Posterior cingulate gyrus (tissue), 11 donors: ENCODE measurements at regions not wholly inside any gene's neighbourhood (a gene's known extent, or its start where the extent isn't known, plus 50 kb on each side); places are given as distances from the start of the nearest gene placed in this dataset.

Source experiments
- DNase-seq, 10 donors: peaks; one replicate each; pipeline versions ENCODE4 v3.0.0 to v3.0.0-alpha.2; 2020 to 2021; ENCODE audit warnings: mixed read lengths in 3 of 10
- intact Hi-C: fragments of 100-400 bp; cut with DNase I; formaldehyde crosslinking; loops from one replicate; pipeline ENCODE4 v1.15.1; 2023

DNA sequence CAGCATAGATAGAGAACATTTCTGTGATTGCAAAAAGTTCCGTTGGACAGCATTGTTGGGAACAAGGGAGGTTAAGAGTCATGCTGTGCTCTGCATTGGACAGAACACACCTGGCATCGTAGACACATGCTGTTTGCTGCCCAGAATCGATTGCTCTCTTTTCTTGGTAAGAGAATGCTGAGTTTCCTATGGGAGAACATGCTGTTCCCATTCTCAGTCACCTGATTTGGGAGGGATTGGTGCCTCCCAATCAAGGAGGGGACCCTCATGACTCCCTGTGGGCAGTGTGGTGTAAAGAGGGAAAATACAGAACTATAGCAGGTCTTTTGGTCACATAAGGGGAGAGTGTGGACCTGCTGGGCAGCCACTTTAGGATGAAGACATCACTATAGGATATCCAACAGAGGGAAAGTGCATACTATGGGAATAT is 555.4 kb upstream of the CLINT1 start:
- no peak for DNase-seq
- intact Hi-C loops: no loop called here

- DNase-seq: no peak
- intact Hi-C loops: no loop called here
Measured at GRCh38 chr5:158413122-158413680, 554.3 kb upstream of the CLINT1 start.

DNA sequence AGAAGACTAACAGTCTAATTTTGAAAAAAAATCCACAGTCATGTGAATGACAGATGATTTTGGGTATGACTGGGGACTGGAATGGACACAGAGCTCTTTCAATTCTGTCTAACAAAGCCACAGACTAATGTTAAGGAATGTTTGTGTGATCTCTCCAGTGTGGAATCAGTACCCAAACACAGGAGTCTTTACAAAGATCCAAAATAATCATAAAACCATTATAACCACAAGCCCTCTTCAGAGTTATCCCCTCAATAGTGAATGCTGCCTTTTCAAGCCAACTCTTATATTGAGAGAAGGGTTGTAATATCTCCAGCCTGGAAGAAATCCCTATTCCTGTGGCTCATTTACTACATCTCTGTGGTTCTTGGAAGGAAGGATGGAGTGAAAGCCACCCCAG is 552.0 kb upstream of the CLINT1 start:
- no peak for DNase-seq
- intact Hi-C loops: no loop called here

GRCh38 chr5:158409507-158409906 is 550.6 kb upstream of the CLINT1 start:
- intact Hi-C loops: no loop called here
- no peak for DNase-seq

GRCh38 chr5:158407824-158408195 is 548.9 kb upstream of the CLINT1 start:
- intact Hi-C loops: no loop called here
- no peak for DNase-seq

GRCh38 chr5:158406884-158407823 is 548.2 kb upstream of the CLINT1 start:
- no peak for DNase-seq
- intact Hi-C loops: no loop called here

- DNase-seq: no peak
- intact Hi-C loops: no loop called here
Measured at GRCh38 chr5:158398360-158399201, 539.6 kb upstream of the CLINT1 start.

- intact Hi-C loops: no loop called here
Measured at GRCh38 chr5:158397278-158397677, 538.3 kb upstream of the CLINT1 start.

GRCh38 chr5:158394102-158394501 is 535.2 kb upstream of the CLINT1 start:
- DNase-seq: no peak
- intact Hi-C loops: no loop called here

More at GRCh38 chr5:158397278-158397677, 538.3 kb upstream of the CLINT1 start:
- DNase-seq: no peak

GRCh38 chr5:158393457-158393856 is 534.5 kb upstream of the CLINT1 start:
- intact Hi-C loops: no loop called here

DNA sequence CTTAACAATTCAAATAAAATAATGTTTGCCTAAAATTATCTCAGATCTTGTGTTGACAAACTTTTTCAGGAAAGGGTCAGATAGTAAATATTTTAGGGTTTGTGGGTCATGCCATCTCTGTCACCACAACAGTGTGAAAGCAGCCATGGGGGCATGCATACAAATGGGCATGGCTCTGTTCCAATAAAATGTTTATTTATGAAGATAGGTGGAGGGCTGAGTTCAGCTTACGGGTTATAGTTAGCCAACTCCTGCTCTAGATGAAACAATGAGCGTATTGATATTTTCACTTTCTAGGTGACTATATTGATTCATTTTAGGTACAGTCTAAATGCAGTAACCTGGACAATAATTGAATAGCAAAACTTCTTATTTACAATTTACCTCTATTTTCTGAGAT is 533.8 kb upstream of the CLINT1 start:
- no peak for DNase-seq
- intact Hi-C loops: no loop called here

More at GRCh38 chr5:158393457-158393856, 534.5 kb upstream of the CLINT1 start:
- no peak for DNase-seq

GRCh38 chr5:158390577-158390976 is 531.6 kb upstream of the CLINT1 start:
- no peak for DNase-seq
- intact Hi-C loops: no loop called here

- intact Hi-C loops: no loop called here
- no peak for DNase-seq
Measured at GRCh38 chr5:158389786-158390185, 530.8 kb upstream of the CLINT1 start.

DNA sequence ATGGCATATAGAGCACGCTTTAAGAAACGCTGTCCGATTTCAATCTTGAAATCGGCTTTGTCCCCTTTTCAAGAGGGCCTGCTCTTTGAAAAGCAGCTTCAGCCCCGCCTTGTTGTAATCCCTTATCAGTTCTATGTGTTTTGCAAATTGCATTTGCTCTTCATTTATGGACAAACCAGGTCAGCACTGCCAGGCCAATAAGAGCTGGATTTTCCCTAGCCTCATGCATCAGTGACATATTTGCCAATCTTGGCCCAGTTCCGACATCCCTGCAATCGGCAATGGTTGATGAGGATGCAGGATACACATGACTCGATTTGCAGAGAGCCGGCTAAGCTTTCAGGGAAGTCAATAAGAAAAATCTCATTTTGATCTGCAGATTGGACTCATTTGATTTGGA is 529.1 kb upstream of the CLINT1 start:
- intact Hi-C loops: no loop called here

DNA sequence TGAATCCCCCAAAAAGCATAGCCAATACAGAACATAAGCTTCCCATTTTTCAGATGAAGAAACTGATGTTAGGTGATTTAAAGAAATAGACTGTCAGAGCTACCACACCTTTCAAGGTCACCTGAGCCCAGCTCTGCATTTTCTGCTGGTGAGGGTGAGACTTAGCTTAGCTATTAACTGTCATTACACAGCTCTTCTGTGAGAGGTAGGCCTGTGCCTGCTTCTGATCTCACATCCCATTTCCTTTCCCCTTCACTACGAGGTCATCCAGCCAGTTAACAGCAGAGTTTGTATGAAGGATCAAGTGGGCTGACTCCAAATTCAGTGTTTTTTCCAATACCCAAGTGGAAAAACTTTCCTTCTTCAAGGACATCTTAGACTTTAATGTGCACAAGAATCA is 528.6 kb upstream of the CLINT1 start:
- DNase-seq: no peak

More for the DNA sequence above, 529.1 kb upstream of the CLINT1 start:
- DNase-seq: no peak

DNA sequence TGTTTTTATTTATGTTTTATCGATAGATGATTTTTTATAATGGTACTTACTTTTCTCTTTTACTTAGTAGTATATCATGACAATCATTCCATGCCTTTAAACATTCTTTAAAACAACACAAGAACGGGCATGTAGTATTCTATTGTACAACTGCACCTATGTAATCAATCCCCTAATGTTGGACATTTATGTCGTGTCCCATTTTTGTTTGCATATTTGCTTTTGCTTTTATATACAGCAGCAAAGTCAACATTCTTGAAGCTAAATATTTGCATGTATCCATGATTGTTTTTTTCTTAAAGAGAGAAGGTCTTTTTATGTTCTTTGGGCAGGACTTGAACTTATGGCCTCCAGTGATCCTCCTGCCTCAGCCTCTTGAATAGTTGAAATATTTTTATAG is 527.0 kb upstream of the CLINT1 start:
- intact Hi-C loops: no loop called here
- DNase-seq: no peak

More for the DNA sequence above, 528.6 kb upstream of the CLINT1 start:
- intact Hi-C loops: no loop called here

DNA sequence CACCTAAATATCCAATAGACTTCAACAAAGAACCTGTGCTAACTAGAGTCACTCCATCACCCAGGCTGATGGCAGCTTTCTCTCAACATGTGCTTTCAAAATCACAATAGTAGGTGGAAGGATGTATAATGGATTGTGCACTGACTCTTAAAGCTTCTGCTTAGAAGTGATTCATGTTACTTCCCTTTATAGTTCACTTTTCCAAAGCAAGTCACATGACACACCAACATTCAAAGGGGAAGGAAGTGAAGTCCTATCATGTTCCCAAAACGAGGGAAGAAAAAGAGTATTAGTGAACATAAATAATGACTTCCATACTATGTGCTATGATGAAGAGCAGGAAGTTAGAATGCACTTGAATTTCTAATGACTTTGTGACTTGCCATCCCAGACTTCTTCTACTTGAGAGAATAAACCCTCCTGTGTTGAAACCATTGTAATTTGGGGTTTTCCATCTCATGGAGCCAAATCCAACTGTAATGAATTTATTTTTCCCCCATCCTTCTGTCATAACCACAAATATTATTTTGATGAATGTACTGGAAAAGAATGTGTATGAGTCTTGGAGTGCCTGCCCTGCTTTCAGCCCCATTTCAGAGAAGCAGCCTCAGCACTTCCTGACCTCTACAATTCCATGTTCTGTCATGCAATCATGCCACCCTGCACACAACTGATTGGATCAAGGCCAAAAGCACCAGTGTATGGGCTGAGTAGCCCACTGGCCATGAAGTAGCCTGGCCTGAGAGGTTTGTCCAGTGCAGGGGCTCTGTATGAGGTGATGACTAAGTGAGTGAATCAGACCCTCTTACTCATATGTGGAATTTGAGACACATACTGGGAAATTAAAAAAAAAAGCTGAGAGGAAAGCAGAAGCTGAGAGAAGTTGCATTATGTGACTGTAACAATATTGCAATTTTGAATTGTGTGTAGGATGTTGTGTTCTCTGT is 525.9 kb upstream of the CLINT1 start:
- intact Hi-C loops: no loop called here
- no peak for DNase-seq

DNA sequence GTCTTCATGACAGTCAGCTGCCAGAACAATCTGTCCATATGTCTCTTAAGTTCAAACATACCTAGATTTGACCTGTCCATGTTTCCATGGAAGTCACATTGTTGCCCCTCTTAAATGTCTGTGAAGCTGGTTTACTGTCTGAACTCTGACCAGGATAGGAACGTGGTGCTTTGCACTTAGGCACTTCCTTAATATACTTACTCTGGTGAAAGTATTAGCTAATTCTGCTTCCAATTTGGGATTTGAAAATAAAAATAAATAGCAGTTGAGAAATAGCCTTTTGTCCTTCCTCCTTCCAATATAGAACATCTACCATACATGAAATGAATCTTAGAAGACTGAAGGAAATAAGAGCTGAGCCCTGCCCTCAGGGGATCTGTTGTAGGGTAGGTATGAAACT is 524.5 kb upstream of the CLINT1 start:
- no peak for DNase-seq
- intact Hi-C loops: no loop called here

GRCh38 chr5:158382473-158382872 is 523.5 kb upstream of the CLINT1 start:
- DNase-seq: peak; percentile 12 to 90 (median 41)
- intact Hi-C loops: no loop called here

DNA sequence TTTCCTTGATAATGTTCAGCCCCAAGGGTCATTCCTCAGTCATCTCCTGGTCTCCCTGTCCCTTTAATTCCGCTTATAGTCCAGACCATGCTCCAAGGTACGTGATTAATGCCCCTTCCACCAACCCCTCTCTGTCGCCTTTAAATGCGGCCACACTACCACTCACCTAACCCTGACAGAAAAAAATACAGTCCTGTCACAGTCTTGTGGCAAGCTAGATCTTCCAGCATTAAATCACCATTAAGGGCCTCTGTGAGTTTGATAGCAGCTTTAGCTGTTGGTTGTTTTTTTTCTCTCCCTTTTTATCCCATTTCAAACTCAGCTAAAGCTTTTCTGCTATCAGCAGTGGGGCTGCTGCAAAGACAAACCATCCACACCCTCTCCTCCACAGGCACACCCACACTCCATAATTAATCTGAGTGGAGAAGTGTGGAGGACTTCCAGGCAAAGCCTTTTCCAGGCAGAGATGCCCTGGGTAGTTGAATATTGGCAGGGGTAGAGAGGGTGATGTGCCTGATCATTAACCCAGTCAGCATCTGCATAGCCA is 522.7 kb upstream of the CLINT1 start:
- DNase-seq: no peak
- intact Hi-C loops: no loop called here
